Stomach (tissue), 8 donors: ENCODE measurements at regions not wholly inside any gene's neighbourhood (a gene's known extent, or its start where the extent isn't known, plus 50 kb on each side); places are given as distances from the start of the nearest gene placed in this dataset.

Experiments used
- DNase-seq, 2 donors: peaks; one replicate each; pipeline versions ENCODE4 v3.0.0 to v3.0.0-alpha.2; 2013 to 2019
- H3K27ac ChIP-seq, 5 donors: fragments of 200-600 bp in 4 of 5; sonication (generic) in 4 of 5; one replicate each; pipeline ENCODE4 v1.5.1; 2013 to 2019; ENCODE audit warnings: mild to moderate bottlenecking in 1 of 5, moderate library complexity in 1 of 5
- H3K27me3 ChIP-seq, 3 donors: fragments of 200-600 bp; sonication (generic); one replicate each; pipeline ENCODE4 v1.5.1; 2017 to 2019; ENCODE audit warnings: mixed run types in 1 of 3
- H3K36me3 ChIP-seq, 4 donors: fragments of 200-600 bp; sonication (generic); 1 replicate in 3 of 4; 2 replicates in 1 of 4; pipeline ENCODE4 v1.5.1; 2016 to 2019
- H3K4me1 ChIP-seq, 4 donors: fragments of 200-600 bp; sonication (generic); one replicate each; pipeline ENCODE4 v1.5.1; 2016 to 2019
- H3K4me3 ChIP-seq, 4 donors: fragments of 200-600 bp; sonication (generic) in 3 of 4; one replicate each; pipeline ENCODE4 v1.5.1; 2016 to 2019; ENCODE audit warnings: mild to moderate bottlenecking in 1 of 4
- H3K9me3 ChIP-seq, 4 donors: fragments of 200-600 bp; sonication (generic); one replicate each; pipeline ENCODE4 v1.5.1; 2016 to 2019
- EP300 ChIP-seq: sonication (generic); formaldehyde crosslinking; IDR thresholded peaks from one replicate; pipeline ENCODE4 v1.6.1; 2017; ENCODE audit warnings: antibody characterized with exemption
- POLR2A ChIP-seq, 4 donors: fragments of 450-650 bp; IDR thresholded peaks; one replicate each; pipeline ENCODE4 v1.6.1; 2016; ENCODE audit warnings: antibody characterized with exemption in 4 of 4, control low read depth in 2 of 4, mild to moderate bottlenecking in 1 of 4, moderate library complexity in 1 of 4
- POLR2AphosphoS5 ChIP-seq, 3 donors: sonication (generic); formaldehyde crosslinking; IDR thresholded peaks; one replicate each; pipeline ENCODE4 v1.6.1; 2016; ENCODE audit warnings: antibody characterized with exemption in 3 of 3
- WGBS, 5 donors: extraction: QIAGEN DNeasy Blood & Tissue Kit in 3 of 5; methylation state at CpG; one replicate each; pipeline versions ENCODE4 v1.1.5 to v1.1.7; 2013 to 2018; 5-methylcytosine and 5-hydroxymethylcytosine counted together
- intact Hi-C: fragments of 100-400 bp; cut with DNase I; formaldehyde crosslinking; loops from one replicate; pipeline ENCODE4 v1.15.1; 2023; ENCODE audit warnings: low total_unique reads
- TF ChIP-seq, protein P1 (sequence below), 7 experiments: fragments of 450-650 bp in 4 of 7; fragments of 200-600 bp in 3 of 7; sonication (generic) in 3 of 7; IDR thresholded peaks; one replicate each; pipeline ENCODE4 v1.5.1; 2016 to 2019; ENCODE audit warnings: antibody characterized with exemption in 7 of 7, control low read depth in 2 of 7, mild to moderate bottlenecking in 1 of 7
- donor health status: healthy with polysubstance abuse.
- donor health status: Bipolar disorder and iron deficiency.
- donor health status: healthy.

DNA sequence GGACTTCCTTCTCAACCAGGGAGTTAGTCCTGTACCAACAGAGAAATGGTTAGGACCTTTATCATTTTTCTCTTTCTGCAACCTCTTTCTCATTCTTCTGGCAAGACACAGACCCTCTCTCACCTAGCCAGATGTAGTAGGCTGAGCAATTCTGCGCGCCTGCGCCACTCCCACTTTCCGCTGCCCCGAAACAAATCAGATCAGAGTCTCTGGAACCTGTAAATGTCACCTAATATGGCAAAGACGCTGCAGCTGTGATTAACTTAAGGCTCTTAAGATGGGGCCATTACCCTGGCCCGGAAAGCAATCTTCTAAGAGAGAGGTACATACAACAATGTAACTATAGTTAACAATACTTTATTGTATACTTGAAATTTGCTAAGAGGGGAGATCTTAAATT is 94.3 kb upstream of the ASIC2 start:
- 82 to 87% (median 85%) methylated on average over 7 of the region's 7 CpGs for WGBS, 5 donors
- DNase-seq, result no peak
- TF ChIP-seq POLR2A (IDR thresholded peaks at IDR 0.05), result no peak
- TF ChIP-seq, protein P1, sequence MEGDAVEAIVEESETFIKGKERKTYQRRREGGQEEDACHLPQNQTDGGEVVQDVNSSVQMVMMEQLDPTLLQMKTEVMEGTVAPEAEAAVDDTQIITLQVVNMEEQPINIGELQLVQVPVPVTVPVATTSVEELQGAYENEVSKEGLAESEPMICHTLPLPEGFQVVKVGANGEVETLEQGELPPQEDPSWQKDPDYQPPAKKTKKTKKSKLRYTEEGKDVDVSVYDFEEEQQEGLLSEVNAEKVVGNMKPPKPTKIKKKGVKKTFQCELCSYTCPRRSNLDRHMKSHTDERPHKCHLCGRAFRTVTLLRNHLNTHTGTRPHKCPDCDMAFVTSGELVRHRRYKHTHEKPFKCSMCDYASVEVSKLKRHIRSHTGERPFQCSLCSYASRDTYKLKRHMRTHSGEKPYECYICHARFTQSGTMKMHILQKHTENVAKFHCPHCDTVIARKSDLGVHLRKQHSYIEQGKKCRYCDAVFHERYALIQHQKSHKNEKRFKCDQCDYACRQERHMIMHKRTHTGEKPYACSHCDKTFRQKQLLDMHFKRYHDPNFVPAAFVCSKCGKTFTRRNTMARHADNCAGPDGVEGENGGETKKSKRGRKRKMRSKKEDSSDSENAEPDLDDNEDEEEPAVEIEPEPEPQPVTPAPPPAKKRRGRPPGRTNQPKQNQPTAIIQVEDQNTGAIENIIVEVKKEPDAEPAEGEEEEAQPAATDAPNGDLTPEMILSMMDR (IDR thresholded peaks at IDR 0.05), result no peak
- TF ChIP-seq POLR2AphosphoS5 (IDR thresholded peaks at IDR 0.05), result no peak
- no peak for TF ChIP-seq EP300
- H3K9me3 ChIP-seq, result no peaks in the 10 kb centered on the region
- intact Hi-C loops, result no loop called here
- H3K4me3 ChIP-seq, result no peak overlapping the region
- no peaks in the 10 kb centered on the region for H3K4me1 ChIP-seq
- H3K27me3 ChIP-seq, result peaks cover 0 to 11% (median 0%) of the 10 kb centered on the region in 3 donors
- no peak overlapping the region for H3K27ac ChIP-seq
- H3K36me3 ChIP-seq, result no peaks in the 10 kb centered on the region

DNA sequence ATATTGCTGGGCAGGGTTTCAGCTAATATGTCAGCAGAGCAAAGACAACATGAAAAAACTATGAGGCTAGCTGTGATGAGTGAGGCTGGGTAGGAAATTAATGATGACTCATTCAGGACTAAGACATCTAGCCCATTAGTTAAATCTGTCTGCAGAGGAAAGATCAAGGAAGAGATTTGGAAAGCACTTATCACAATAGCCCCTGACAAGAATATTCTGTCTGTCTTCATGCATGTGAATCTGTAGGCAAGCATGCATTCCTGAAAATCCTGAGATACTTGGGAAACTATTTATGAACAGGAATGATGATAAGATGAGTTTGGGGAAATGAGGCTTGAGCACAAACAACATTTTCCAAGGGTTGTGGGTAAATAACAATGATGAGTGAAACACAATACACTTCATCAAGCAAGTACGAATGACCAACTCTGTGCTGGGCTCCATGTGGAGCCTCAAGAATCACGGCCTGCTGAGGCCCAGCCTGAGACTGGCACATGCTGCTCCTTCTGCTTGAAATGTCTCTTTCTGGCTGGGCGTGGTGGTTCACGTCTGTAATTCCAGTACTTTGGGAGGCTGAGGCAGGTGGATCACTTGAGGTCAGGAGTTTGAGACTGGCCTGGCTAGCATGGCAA is 96.5 kb upstream of the ASIC2 start:
- H3K4me1 ChIP-seq, result no peaks in the 10 kb centered on the region
- H3K9me3 ChIP-seq, result no peaks in the 10 kb centered on the region
- no peak for DNase-seq
- intact Hi-C loops, result no loop called here
- 55 to 77% (median 75%) methylated on average over 4 of the region's 4 CpGs for WGBS, 5 donors
- TF ChIP-seq POLR2A (IDR thresholded peaks at IDR 0.05), result no peak
- TF ChIP-seq, protein P1 (IDR thresholded peaks at IDR 0.05), result no peak
- no peak for TF ChIP-seq EP300
- H3K27me3 ChIP-seq, result peaks cover 0 to 11% (median 0%) of the 10 kb centered on the region in 3 donors
- no peak overlapping the region for H3K4me3 ChIP-seq
- no peaks in the 10 kb centered on the region for H3K36me3 ChIP-seq
- H3K27ac ChIP-seq, result no peak overlapping the region

DNA sequence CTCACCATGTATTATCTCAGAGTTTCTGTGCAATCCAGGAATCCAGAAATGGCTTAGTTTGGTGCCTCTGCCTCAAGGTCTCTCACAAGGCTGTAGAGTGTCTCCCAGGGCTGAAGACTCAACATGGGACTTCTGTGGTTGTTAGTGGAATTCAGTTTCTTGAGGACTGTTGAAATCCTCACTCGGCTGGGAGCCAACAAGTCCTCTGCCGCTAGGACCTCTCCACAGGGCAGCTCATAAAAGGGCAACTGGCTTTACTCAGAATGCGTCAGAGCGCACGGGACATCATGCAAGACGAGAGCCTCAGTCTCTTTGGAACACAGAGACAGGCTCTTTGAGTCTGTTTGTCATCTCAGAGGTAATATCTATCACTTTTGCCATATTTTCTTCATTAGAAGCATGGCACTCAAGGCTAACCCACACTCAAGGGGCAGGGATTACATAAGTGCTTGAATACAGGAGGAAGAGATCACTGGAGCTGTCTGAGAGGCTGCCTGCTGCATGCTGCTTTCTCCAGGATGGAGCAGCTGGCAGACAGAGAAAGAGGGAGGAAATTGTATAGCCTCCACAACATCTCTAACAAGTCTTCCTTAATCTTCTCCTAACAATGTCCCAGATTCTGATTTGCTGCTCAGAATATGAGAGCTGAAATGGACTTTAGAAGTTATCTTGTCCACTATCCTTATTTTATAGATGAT is 97.5 kb upstream of the ASIC2 start:
- no peaks in the 10 kb centered on the region for H3K36me3 ChIP-seq
- intact Hi-C loops, result no loop called here
- H3K4me3 ChIP-seq, result no peak overlapping the region
- H3K9me3 ChIP-seq, result no peaks in the 10 kb centered on the region
- no peak for DNase-seq
- TF ChIP-seq POLR2AphosphoS5 (IDR thresholded peaks at IDR 0.05), result no peak
- TF ChIP-seq EP300, result no peak
- TF ChIP-seq, protein P1 (IDR thresholded peaks at IDR 0.05), result no peak
- no peak for TF ChIP-seq POLR2A (IDR thresholded peaks at IDR 0.05)
- no peaks in the 10 kb centered on the region for H3K4me1 ChIP-seq
- H3K27me3 ChIP-seq, result peaks cover 0 to 11% (median 0%) of the 10 kb centered on the region in 3 donors
- WGBS, 5 donors, result 50 to 71% (median 66%) methylated on average over 6 of the region's 6 CpGs
- no peak overlapping the region for H3K27ac ChIP-seq

DNA sequence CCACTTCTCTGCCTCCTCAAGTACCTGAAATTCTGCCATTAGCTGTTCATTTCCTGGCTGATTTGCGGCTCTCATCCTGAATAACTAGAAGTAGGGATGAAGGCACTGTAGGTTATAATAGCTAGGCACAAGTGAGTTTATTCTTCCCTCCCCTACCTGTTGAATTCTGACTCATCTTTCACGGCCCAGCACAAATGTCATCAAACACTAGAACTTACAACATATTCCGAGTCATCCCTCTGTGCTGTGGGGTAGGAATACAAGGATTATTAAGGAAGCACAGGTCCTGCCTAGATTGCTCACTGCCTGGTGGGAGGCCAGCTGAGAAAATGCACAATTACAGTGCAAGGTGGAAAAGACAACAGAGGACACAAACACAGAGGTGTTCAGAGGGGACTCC is 103.7 kb upstream of the ASIC2 start:
- no peak for TF ChIP-seq POLR2A (IDR thresholded peaks at IDR 0.05)
- TF ChIP-seq POLR2AphosphoS5 (IDR thresholded peaks at IDR 0.05), result no peak
- no peak for TF ChIP-seq EP300
- TF ChIP-seq, protein P1 (IDR thresholded peaks at IDR 0.05), result no peak
- Histone ChIP-seq H3K9me3 (no peaks in the 10 kb centered on the region), H3K4me1 (no peaks in the 10 kb centered on the region), H3K27me3 (peaks cover 0 to 1% (median 0%) of the 10 kb centered on the region in 3 donors), H3K36me3 (no peaks in the 10 kb centered on the region), H3K4me3 (no peak overlapping the region), H3K27ac (no peak overlapping the region)
- intact Hi-C loops, result no loop called here
- DNase-seq, result no peak
- 52 to 59% (median 55%) methylated on average over 3 of the region's 3 CpGs for WGBS, 5 donors
